Occipital lobe (tissue), 1 donor: ENCODE measurements at regions not wholly inside any gene's neighbourhood (a gene's known extent, or its start where the extent isn't known, plus 50 kb on each side); places are given as distances from the start of the nearest gene placed in this dataset.

ENCODE experiments used
- DNase-seq: peaks from one replicate; lab custom pipeline; 2025; lab: John Stamatoyannopoulos, UW

- DNase-seq, result no peak
Observed at GRCh38 chr6:146865756-146866379, 267.1 kb downstream of the ADGB start.

GRCh38 chr6:146866731-146867414 is 268.1 kb downstream of the ADGB start:
- DNase-seq, result no peak

- DNase-seq, result no peak
Observed at GRCh38 chr6:146868671-146869209, 270.0 kb downstream of the ADGB start.

GRCh38 chr6:146870760-146871159 is 272.0 kb downstream of the ADGB start:
- no peak for DNase-seq

GRCh38 chr6:146871611-146872425 is 273.0 kb downstream of the ADGB start:
- DNase-seq, result no peak

GRCh38 chr6:146872426-146872785 is 273.6 kb downstream of the ADGB start:
- no peak for DNase-seq

- DNase-seq, result no peak
Observed at GRCh38 chr6:146874278-146875018, 275.7 kb downstream of the ADGB start.

- DNase-seq, result no peak
Observed at GRCh38 chr6:146875927-146876270, 277.1 kb downstream of the ADGB start.

- no peak for DNase-seq
Observed at GRCh38 chr6:146876271-146877151, 277.7 kb downstream of the ADGB start.

GRCh38 chr6:146878168-146878951 is 279.6 kb downstream of the ADGB start:
- no peak for DNase-seq

GRCh38 chr6:146878952-146879340 is 280.2 kb downstream of the ADGB start:
- DNase-seq, result no peak

- DNase-seq, result no peak
Observed at GRCh38 chr6:146879406-146880117, 280.8 kb downstream of the ADGB start.

- DNase-seq, result no peak
Observed at GRCh38 chr6:146881228-146882181, 282.7 kb downstream of the ADGB start.

- no peak for DNase-seq
Observed at GRCh38 chr6:146883640-146884531, 285.1 kb downstream of the ADGB start.

- no peak for DNase-seq
Observed at GRCh38 chr6:146884728-146885127, 286.0 kb downstream of the ADGB start.

- no peak for DNase-seq
Observed at GRCh38 chr6:146885708-146886457, 287.1 kb downstream of the ADGB start.
